Neuron (in vitro differentiated cells): ENCODE measurements at regions not wholly inside any gene's neighbourhood (a gene's known extent, or its start where the extent isn't known, plus 50 kb on each side); places are given as distances from the start of the nearest gene placed in this dataset.

ENCODE experiments used
- H2AFZ ChIP-seq: one replicate; pipeline ENCODE4 v1.6.1; 2013; ENCODE audit warnings: low read depth, mild to moderate bottlenecking, inconsistent platforms, low read length, moderate library complexity
- H3K27me3 ChIP-seq: one replicate; pipeline ENCODE4 v1.6.1; 2013; ENCODE audit warnings: low read length; ENCODE audit not compliant: insufficient read depth
- H3K36me3 ChIP-seq: one replicate; pipeline ENCODE4 v1.6.1; 2013; ENCODE audit warnings: low read length; ENCODE audit not compliant: insufficient read depth
- H3K4me1 ChIP-seq: one replicate; pipeline ENCODE4 v1.6.1; 2013; ENCODE audit warnings: low read length; ENCODE audit not compliant: insufficient read depth
- H3K4me3 ChIP-seq: 2 replicates; pipeline ENCODE4 v1.5.1; 2013; ENCODE audit warnings: mild to moderate bottlenecking, low read length, moderate library complexity
- H3K9me3 ChIP-seq: one replicate; pipeline ENCODE4 v1.6.1; 2013; ENCODE audit warnings: low read length

- H2AFZ ChIP-seq = no peak overlapping the region
- H3K36me3 ChIP-seq = no peaks in the 10 kb centered on the region
- H3K9me3 ChIP-seq = no peaks in the 10 kb centered on the region
- H3K4me3 ChIP-seq = no peak overlapping the region
- no peaks in the 10 kb centered on the region for H3K4me1 ChIP-seq
- no peaks in the 10 kb centered on the region for H3K27me3 ChIP-seq
These were observed 76.3 kb upstream of the SLC44A3 start for GRCh38 chr1:94743862-94744261.

- H3K36me3 ChIP-seq = no peaks in the 10 kb centered on the region
- H3K4me1 ChIP-seq = no peaks in the 10 kb centered on the region
- no peaks in the 10 kb centered on the region for H3K9me3 ChIP-seq
- no peaks in the 10 kb centered on the region for H3K27me3 ChIP-seq
- no peak overlapping the region for H2AFZ ChIP-seq
- no peak overlapping the region for H3K4me3 ChIP-seq
These were observed 78.2 kb upstream of the SLC44A3 start for GRCh38 chr1:94741996-94742395.

GRCh38 chr1:94741510-94741909 is 78.6 kb upstream of the SLC44A3 start:
- H3K36me3 ChIP-seq = no peaks in the 10 kb centered on the region
- H3K4me3 ChIP-seq = no peak overlapping the region
- H3K4me1 ChIP-seq = no peaks in the 10 kb centered on the region
- no peaks in the 10 kb centered on the region for H3K9me3 ChIP-seq
- no peak overlapping the region for H2AFZ ChIP-seq
- no peaks in the 10 kb centered on the region for H3K27me3 ChIP-seq

DNA sequence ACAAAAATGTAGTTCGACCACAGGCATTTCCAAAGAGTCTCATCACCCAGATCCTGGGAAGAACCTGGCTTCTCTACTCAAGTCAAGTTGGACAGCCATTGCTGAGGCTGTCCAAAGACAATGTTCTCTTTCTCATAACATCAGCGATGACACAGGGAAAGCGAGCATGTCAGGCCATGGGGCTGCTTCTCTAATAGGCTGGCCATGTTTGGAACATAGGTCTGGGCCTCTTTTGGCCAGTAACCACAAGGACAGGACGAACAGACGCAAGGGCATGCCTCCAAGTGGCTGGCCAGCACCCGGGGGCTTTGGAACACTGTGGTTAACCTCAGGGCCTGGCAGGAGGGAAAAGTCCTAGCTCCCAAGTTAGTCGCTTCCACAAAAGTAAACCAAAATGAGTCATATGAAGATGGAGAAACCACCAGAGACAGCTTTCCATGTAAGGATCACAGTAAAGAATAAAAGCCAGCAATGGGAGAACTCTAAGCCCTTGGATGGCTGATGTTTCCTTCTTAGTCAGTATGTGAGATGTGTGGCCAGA is 80.6 kb upstream of the SLC44A3 start:
- Histone ChIP-seq H2AFZ (no peak overlapping the region), H3K4me3 (no peak overlapping the region), H3K27me3 (no peaks in the 10 kb centered on the region), H3K4me1 (no peaks in the 10 kb centered on the region), H3K36me3 (no peaks in the 10 kb centered on the region), H3K9me3 (no peaks in the 10 kb centered on the region)

- H2AFZ ChIP-seq = no peak overlapping the region
- H3K36me3 ChIP-seq = no peaks in the 10 kb centered on the region
- no peak overlapping the region for H3K4me3 ChIP-seq
- no peaks in the 10 kb centered on the region for H3K9me3 ChIP-seq
- no peaks in the 10 kb centered on the region for H3K4me1 ChIP-seq
- no peaks in the 10 kb centered on the region for H3K27me3 ChIP-seq
These were observed 81.8 kb upstream of the SLC44A3 start for GRCh38 chr1:94738371-94738770.

- no peaks in the 10 kb centered on the region for H3K27me3 ChIP-seq
- no peak overlapping the region for H2AFZ ChIP-seq
- H3K36me3 ChIP-seq = no peaks in the 10 kb centered on the region
- H3K4me1 ChIP-seq = no peaks in the 10 kb centered on the region
- no peak overlapping the region for H3K4me3 ChIP-seq
- H3K9me3 ChIP-seq = no peaks in the 10 kb centered on the region
These were observed 82.8 kb upstream of the SLC44A3 start for GRCh38 chr1:94737124-94737998.

- Histone ChIP-seq H3K4me3 (no peak overlapping the region), H3K27me3 (no peaks in the 10 kb centered on the region), H2AFZ (no peak overlapping the region), H3K36me3 (no peaks in the 10 kb centered on the region), H3K9me3 (no peaks in the 10 kb centered on the region), H3K4me1 (no peaks in the 10 kb centered on the region)
These were observed 83.6 kb upstream of the SLC44A3 start for GRCh38 chr1:94736549-94736948.

DNA sequence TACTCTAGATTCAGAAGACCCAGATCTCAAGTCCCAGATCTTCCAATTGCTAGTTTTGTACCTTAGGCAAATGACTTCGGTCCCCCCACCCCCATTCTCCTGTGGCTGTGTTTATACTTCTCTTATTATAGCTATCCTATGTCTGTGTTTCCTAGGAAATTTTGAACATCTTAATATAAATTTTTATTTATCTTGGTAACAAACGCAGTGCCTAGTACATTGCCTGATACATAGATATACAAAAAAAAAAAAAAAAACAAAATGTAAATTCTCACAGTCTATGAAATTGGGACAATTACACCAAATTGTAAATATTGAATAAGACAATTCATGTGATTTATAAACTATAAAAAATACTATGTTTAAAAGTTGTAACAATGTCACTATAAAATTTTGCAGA is 84.1 kb upstream of the SLC44A3 start:
- H3K27me3 ChIP-seq = no peaks in the 10 kb centered on the region
- no peaks in the 10 kb centered on the region for H3K36me3 ChIP-seq
- H3K9me3 ChIP-seq = no peaks in the 10 kb centered on the region

DNA sequence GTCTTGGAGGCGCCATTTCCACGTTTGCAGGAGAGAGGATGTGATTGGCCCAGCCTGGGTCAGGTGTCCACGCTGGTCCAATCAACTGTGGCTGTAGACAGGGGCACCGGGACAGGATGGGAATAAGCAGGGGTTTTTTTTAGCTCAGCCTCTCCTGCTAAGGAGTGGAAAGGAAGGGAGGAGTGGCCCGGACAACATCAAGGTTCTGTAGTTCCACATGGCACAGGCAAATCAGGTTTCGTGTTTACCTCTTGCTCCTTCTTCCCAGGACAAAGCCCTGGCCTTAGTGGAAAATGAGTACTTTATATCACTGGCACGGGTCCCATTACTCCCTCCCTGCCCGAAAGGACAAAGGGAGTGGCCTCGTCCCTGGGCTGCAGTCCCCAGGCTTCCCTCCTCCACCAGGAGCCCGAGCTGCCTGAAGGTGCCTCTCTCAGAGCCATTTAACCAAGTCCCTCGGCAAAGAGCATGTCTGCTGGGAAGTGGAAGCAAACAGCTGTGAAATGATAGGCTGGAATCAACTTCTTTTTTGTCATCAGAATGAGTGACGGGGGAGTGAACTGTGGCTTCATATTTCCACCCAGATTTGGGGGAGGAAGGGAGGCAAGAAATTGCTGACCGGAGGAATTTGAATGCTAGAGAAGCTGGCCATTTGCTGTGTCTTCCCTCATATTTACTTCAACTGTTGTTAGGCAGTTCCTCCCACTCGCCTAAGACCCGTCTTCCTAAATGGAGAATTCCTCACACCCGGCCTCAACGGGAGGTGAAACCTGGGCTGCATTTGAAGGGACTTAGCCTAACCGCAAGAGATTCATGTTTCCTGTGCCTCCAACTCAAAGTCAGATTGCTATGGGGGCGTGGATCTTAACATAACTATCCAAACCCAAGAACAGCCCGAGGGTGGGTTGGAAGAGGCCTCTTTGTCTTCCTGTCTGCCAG is 84.9 kb upstream of the SLC44A3 start:
- Histone ChIP-seq H3K9me3 (no peaks in the 10 kb centered on the region), H3K4me1 (no peaks in the 10 kb centered on the region), H3K4me3 (no peak overlapping the region)

More for the DNA sequence above, 84.1 kb upstream of the SLC44A3 start:
- Histone ChIP-seq H3K4me3 (no peak overlapping the region), H3K4me1 (no peaks in the 10 kb centered on the region), H2AFZ (no peak overlapping the region)

GRCh38 chr1:94731891-94732290 is 88.3 kb upstream of the SLC44A3 start:
- H3K4me1 ChIP-seq = no peaks in the 10 kb centered on the region
- H3K4me3 ChIP-seq = no peak overlapping the region
- H3K36me3 ChIP-seq = no peaks in the 10 kb centered on the region
- H2AFZ ChIP-seq = no peak overlapping the region
- no peaks in the 10 kb centered on the region for H3K9me3 ChIP-seq
- H3K27me3 ChIP-seq = no peaks in the 10 kb centered on the region

More for the DNA sequence above, 84.9 kb upstream of the SLC44A3 start:
- no peaks in the 10 kb centered on the region for H3K36me3 ChIP-seq
- no peaks in the 10 kb centered on the region for H3K27me3 ChIP-seq
- H2AFZ ChIP-seq = no peak overlapping the region

GRCh38 chr1:94730450-94730849 is 89.7 kb upstream of the SLC44A3 start:
- Histone ChIP-seq H3K36me3 (no peaks in the 10 kb centered on the region), H3K4me3 (no peak overlapping the region), H3K9me3 (no peaks in the 10 kb centered on the region), H2AFZ (no peak overlapping the region), H3K27me3 (no peaks in the 10 kb centered on the region), H3K4me1 (no peaks in the 10 kb centered on the region)

GRCh38 chr1:94729267-94729666 is 90.9 kb upstream of the SLC44A3 start:
- Histone ChIP-seq H3K36me3 (no peaks in the 10 kb centered on the region), H3K4me1 (no peaks in the 10 kb centered on the region), H3K9me3 (no peaks in the 10 kb centered on the region), H2AFZ (no peak overlapping the region), H3K27me3 (no peaks in the 10 kb centered on the region), H3K4me3 (no peak overlapping the region)
